ENCODE measurements at regions not wholly inside any gene's neighbourhood (a gene's known extent, or its start where the extent isn't known, plus 50 kb on each side); places are given as distances from the start of the nearest gene placed in this dataset.

- no peak for DNase-seq
Observed at GRCh38 chr10:83953589-83953988, 185.7 kb upstream of the GHITM start.

GRCh38 chr10:83954193-83954799 is 185.0 kb upstream of the GHITM start:
- no peak for DNase-seq

- no peak for DNase-seq
Observed at GRCh38 chr10:83955406-83955805, 183.9 kb upstream of the GHITM start.

- no peak for DNase-seq
Observed at GRCh38 chr10:83957168-83957947, 182.0 kb upstream of the GHITM start.

- no peak for DNase-seq
Observed at GRCh38 chr10:83959328-83959727, 180.0 kb upstream of the GHITM start.

GRCh38 chr10:83960125-83960524 is 179.2 kb upstream of the GHITM start:
- no peak for DNase-seq

- no peak for DNase-seq
Observed at GRCh38 chr10:83961620-83962019, 177.7 kb upstream of the GHITM start.

- DNase-seq = no peak
Observed at GRCh38 chr10:83963446-83963845, 175.9 kb upstream of the GHITM start.

GRCh38 chr10:83965473-83965872 is 173.8 kb upstream of the GHITM start:
- no peak for DNase-seq

GRCh38 chr10:83968052-83968451 is 171.3 kb upstream of the GHITM start:
- no peak for DNase-seq

GRCh38 chr10:83978681-83979383 is 160.5 kb upstream of the GHITM start:
- no peak for DNase-seq

- no peak for DNase-seq
Observed at GRCh38 chr10:83982812-83983211, 156.5 kb upstream of the GHITM start.

GRCh38 chr10:83983578-83984255 is 155.6 kb upstream of the GHITM start:
- DNase-seq = peak; percentile 44

- no peak for DNase-seq
Observed at GRCh38 chr10:83984256-83984640, 155.1 kb upstream of the GHITM start.

- no peak for DNase-seq
Observed at GRCh38 chr10:83986800-83987199, 152.5 kb upstream of the GHITM start.

- no peak for DNase-seq
Observed at GRCh38 chr10:83987216-83987615, 152.1 kb upstream of the GHITM start.

- no peak for DNase-seq
Observed at GRCh38 chr10:83988435-83988834, 150.9 kb upstream of the GHITM start.

- DNase-seq = no peak
Observed at GRCh38 chr10:83990126-83990525, 149.2 kb upstream of the GHITM start.

- DNase-seq = no peak
Observed at GRCh38 chr10:83991986-83992753, 147.1 kb upstream of the GHITM start.

GRCh38 chr10:83994325-83994724 is 145.0 kb upstream of the GHITM start:
- no peak for DNase-seq

GRCh38 chr10:83995738-83996331 is 143.5 kb upstream of the GHITM start:
- DNase-seq = no peak

GRCh38 chr10:84004221-84004620 is 135.1 kb upstream of the GHITM start:
- no peak for DNase-seq

Measured in NCI-H526 treated with DMSO at 0.1 percent for 48 hours (cell line).